Endothelial cell of umbilical vein (primary cell): ENCODE measurements at regions not wholly inside any gene's neighbourhood (a gene's known extent, or its start where the extent isn't known, plus 50 kb on each side); places are given as distances from the start of the nearest gene placed in this dataset.

ENCODE experiments used
- BruUV-seq: library from RNA; stranded (reverse); fragments of 400-500 nt; replicated peaks from 2 replicates; lab custom pipeline; 2021; lab: Mats Ljungman, UMichigan
- CTCF ChIA-PET: fragments of 300-600, 350-600 bp; sonication (Branson Sonifier 250); formaldehyde crosslinking; loops from one replicate; lab custom pipeline; 2021; ENCODE audit warnings: antibody characterized with exemption, inconsistent platforms; lab: Charles Lee
- POLR2A ChIA-PET: fragments of 300-600, 350-600 bp; sonication (Branson Sonifier 250); formaldehyde crosslinking; loops from one replicate; lab custom pipeline; 2021; ENCODE audit warnings: antibody characterized with exemption, inconsistent platforms; lab: Charles Lee
- DNase-seq: peaks from one replicate; pipeline ENCODE4 v3.0.0-alpha.2; 2011; ENCODE audit warnings: low read depth, low spot score
- FAIRE-seq: peaks from 2 replicates; lab custom pipeline; 2011; peaks lifted over from hg19 to GRCh38; lab: Jason Lieb, UNC
- H2AFZ ChIP-seq: 2 replicates; pipeline ENCODE4 v1.6.0; 2012; ENCODE audit warnings: low read depth, low read length, control low read depth, inconsistent platforms
- H3K27ac ChIP-seq: 2 replicates; pipeline ENCODE4 v1.5.1; 2011; ENCODE audit warnings: low read depth, mild to moderate bottlenecking, control low read depth, low read length, moderate library complexity; ENCODE audit not compliant: insufficient read depth
- H3K27me3 ChIP-seq, 2 experiments: 2 replicates each; pipeline versions ENCODE4 v1.6.0 to v1.6.1; 2011; ENCODE audit warnings: low read length in 2 of 2, mixed read lengths in 1 of 2; ENCODE audit not compliant: control insufficient read depth in 2 of 2, insufficient read depth in 2 of 2
- H3K36me3 ChIP-seq, 2 experiments: 2 replicates in 1 of 2; 3 replicates in 1 of 2; pipeline ENCODE4 v1.5.1; 2011; ENCODE audit warnings: low read length in 2 of 2, mild to moderate bottlenecking in 1 of 2, moderate library complexity in 1 of 2; ENCODE audit not compliant: control insufficient read depth in 2 of 2, insufficient read depth in 2 of 2; ENCODE audit errors: extremely low read depth in 1 of 2
- H3K4me1 ChIP-seq: 3 replicates; pipeline ENCODE4 v1.5.1; 2011; ENCODE audit warnings: mild to moderate bottlenecking, low read length; ENCODE audit not compliant: control insufficient read depth, insufficient read depth; ENCODE audit errors: extremely low read depth
- H3K4me2 ChIP-seq: 2 replicates; pipeline ENCODE4 v1.6.1; 2011; ENCODE audit warnings: low read length, control low read depth, mixed read lengths; ENCODE audit not compliant: insufficient read depth
- H3K4me3 ChIP-seq, 3 experiments: fragments of 200-600 bp in 1 of 3; sonication (generic), shearing (Covaris generic) in 1 of 3; replicated peaks in 1 of 3; 2 replicates each; pipeline ENCODE4 v1.5.1; 2011 to 2016; ENCODE audit warnings: control low read depth in 3 of 3, low read length in 3 of 3, mild to moderate bottlenecking in 2 of 3, inconsistent platforms in 1 of 3, low read depth in 1 of 3, moderate library complexity in 1 of 3; ENCODE audit not compliant: insufficient read depth in 1 of 3
- H3K79me2 ChIP-seq: 2 replicates; pipeline ENCODE4 v1.6.0; 2012; ENCODE audit warnings: low read length, inconsistent platforms; ENCODE audit not compliant: control insufficient read depth, insufficient read depth
- H3K9ac ChIP-seq: replicated peaks from 2 replicates; pipeline ENCODE3; 2011; ENCODE audit warnings: low read length, control low read depth; ENCODE audit not compliant: insufficient read depth; ENCODE audit errors: extremely low read depth
- H3K9me1 ChIP-seq: replicated peaks from 3 replicates; pipeline ENCODE4 v1.6.0; 2011; ENCODE audit warnings: mild to moderate bottlenecking, low read length; ENCODE audit not compliant: control insufficient read depth, insufficient read depth; ENCODE audit errors: extremely low read depth
- H3K9me3 ChIP-seq: replicated peaks from 2 replicates; pipeline ENCODE4 v1.5.1; 2012; ENCODE audit warnings: low read length, inconsistent platforms; ENCODE audit not compliant: control insufficient read depth, insufficient read depth
- H4K20me1 ChIP-seq: replicated peaks from 2 replicates; pipeline ENCODE3; 2011; ENCODE audit warnings: mild to moderate bottlenecking, low read length; ENCODE audit not compliant: control insufficient read depth, insufficient read depth; ENCODE audit errors: extremely low read depth
- EZH2 ChIP-seq: IDR thresholded peaks from 2 replicates; pipeline ENCODE4 v1.6.1; 2012; ENCODE audit warnings: borderline replicate concordance, low read depth, mild to moderate bottlenecking, moderate library complexity, low read length, inconsistent platforms; ENCODE audit not compliant: severe bottlenecking
- FOS ChIP-seq: IDR thresholded peaks from 2 replicates; pipeline ENCODE4 v1.6.1; 2011; ENCODE audit warnings: mild to moderate bottlenecking, low read length, moderate library complexity, borderline replicate concordance; ENCODE audit not compliant: insufficient read depth
- MYC ChIP-seq: IDR thresholded peaks from one replicate; pipeline ENCODE4 v1.6.1; 2011; ENCODE audit warnings: mild to moderate bottlenecking, low read depth, low read length
- POLR2AphosphoS5 ChIP-seq: IDR thresholded peaks from 2 replicates; pipeline ENCODE4 v1.6.1; 2012; ENCODE audit warnings: low read depth, mild to moderate bottlenecking, control low read depth, low read length, moderate library complexity; ENCODE audit not compliant: insufficient read depth
- dilution Hi-C: fragments of 300-500 bp; cut with MboI; formaldehyde crosslinking; loops from one replicate; pipeline ENCODE4 v1.15.0; 2019; ENCODE audit warnings: low sequenced_read_pairs; ENCODE audit not compliant: extremely low pct_ligation_motif_present
- intact Hi-C: fragments of 100-400 bp; cut with micrococcal nuclease; formaldehyde crosslinking; loops from one replicate; pipeline ENCODE4 v1.10.0; 2022
- TF ChIP-seq, protein P1 (sequence below): IDR thresholded peaks from 2 replicates; pipeline ENCODE4 v1.6.1; 2011; ENCODE audit not compliant: insufficient read depth, insufficient read length

DNA sequence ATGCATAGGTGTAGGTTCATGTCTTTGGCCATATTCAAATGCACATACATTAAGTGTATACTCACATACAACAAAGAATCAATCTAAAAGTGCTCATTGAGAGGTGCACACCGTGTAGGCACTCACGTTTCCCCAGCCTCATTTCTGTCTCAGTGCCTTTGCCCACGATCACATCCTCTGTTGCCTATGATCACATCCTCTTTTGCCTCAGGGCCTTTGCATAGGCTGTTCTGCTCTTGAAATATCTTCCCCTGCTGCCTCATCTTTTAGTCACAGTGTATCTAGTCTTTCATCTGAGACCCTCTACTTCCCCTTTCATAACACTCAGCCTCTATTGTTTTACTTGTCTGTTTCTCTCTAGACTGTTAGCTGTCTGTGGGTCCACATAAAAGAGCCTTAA is 69.3 kb downstream of the FOXD2 start:
- no peak for DNase-seq
- H3K27ac ChIP-seq, result no peak overlapping the region
- FAIRE-seq, result no peak
- intact Hi-C loops, result no loop called here
- no peak overlapping the region for H2AFZ ChIP-seq
- dilution Hi-C loops, result no loop called here
- no peak for TF ChIP-seq EZH2
- no peak for TF ChIP-seq POLR2AphosphoS5
- TF ChIP-seq MYC, result no peak
- CTCF ChIA-PET, result interaction anchor here (1.0 to 3.1 kb wide), 5 partner anchors 13 to 219 kb away, joined by 3 to 11 read pairs (median 3); partner anchors contain the start of gene FOXD2
- H3K79me2 ChIP-seq, result no peaks in the 10 kb centered on the region
- H3K9ac ChIP-seq, result no peak overlapping the region
- H3K27me3 ChIP-seq, result peaks cover 40 to 44% of the 10 kb centered on the region in 2 experiments
- H3K4me3 ChIP-seq, result no peak overlapping the region
- H3K9me1 ChIP-seq, result no peaks in the 10 kb centered on the region
- no TSS peak for BruUV-seq
- no peaks in the 10 kb centered on the region for H3K9me3 ChIP-seq
- no peaks in the 10 kb centered on the region for H4K20me1 ChIP-seq
- H3K4me1 ChIP-seq, result no peaks in the 10 kb centered on the region
- no peaks in the 10 kb centered on the region for H3K36me3 ChIP-seq
- no peak overlapping the region for H3K4me2 ChIP-seq
- POLR2A ChIA-PET, result no interaction called here

DNA sequence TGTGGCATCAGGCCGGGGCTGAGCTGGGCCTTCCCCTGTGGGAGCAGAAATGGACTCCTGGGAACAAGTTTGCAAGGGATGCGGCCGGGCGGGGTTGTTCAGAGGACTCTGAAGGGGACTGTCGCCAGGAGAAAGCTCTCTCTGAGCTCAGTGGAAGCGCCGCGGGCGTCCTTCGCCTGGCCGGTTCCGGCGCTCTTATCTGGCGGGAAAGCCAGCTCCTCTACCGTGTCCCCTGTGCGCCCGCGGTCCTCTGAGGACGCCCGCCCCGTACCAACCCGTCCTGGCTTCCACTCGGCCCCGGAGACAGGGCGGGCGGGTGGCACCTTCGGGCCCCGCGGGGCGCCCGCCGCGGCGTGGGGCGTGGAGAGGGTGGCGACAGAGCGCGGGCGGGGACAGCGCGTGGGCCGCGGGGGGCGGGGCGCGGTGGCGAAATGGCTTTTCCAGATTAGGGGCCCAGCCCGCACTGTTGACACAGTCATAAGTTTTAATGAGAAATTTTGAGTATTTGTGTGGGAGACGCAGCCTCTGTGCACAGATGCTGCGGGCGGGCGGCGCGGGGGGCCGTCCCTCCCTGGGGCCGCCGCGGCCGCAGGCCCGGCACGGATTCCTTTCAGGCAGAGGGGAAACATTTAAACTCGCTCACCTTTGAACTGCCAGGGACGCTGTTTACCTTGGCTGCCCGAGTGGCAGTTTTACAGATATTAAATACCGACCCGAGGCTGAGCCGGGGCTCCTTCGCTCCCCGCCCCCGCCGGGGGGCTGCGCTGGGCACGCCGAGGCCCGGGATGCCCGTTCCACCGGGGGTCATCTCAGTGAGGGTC is 70.2 kb downstream of the FOXD2 start:
- H4K20me1 ChIP-seq, result no peaks in the 10 kb centered on the region
- CTCF ChIA-PET, result interaction anchor here (0.6 to 3.1 kb wide), 8 partner anchors 12 to 218 kb away, joined by 3 to 11 read pairs (median 4); partner anchors contain the start of gene FOXD2
- FAIRE-seq, result no peak
- no peak overlapping the region for H3K27ac ChIP-seq
- no peak overlapping the region for H3K4me2 ChIP-seq
- H3K4me1 ChIP-seq, result no peaks in the 10 kb centered on the region
- TF ChIP-seq EZH2 (peak; percentile 97), POLR2AphosphoS5 (no peak), FOS (no peak)
- TF ChIP-seq, protein P1, sequence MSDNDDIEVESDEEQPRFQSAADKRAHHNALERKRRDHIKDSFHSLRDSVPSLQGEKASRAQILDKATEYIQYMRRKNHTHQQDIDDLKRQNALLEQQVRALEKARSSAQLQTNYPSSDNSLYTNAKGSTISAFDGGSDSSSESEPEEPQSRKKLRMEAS, result no peak
- no peak overlapping the region for H3K4me3 ChIP-seq
- no peak for DNase-seq
- no peaks in the 10 kb centered on the region for H3K79me2 ChIP-seq
- dilution Hi-C loops (no loop called here), intact Hi-C loops (no loop called here)
- no peaks in the 10 kb centered on the region for H3K9me1 ChIP-seq
- H3K9me3 ChIP-seq, result no peaks in the 10 kb centered on the region
- peaks cover 44% of the 10 kb centered on the region in 2 experiments for H3K27me3 ChIP-seq
- BruUV-seq, result no TSS peak
- no peak overlapping the region for H2AFZ ChIP-seq
- no peak overlapping the region for H3K9ac ChIP-seq
- POLR2A ChIA-PET, result no interaction called here
- H3K36me3 ChIP-seq, result no peaks in the 10 kb centered on the region
